PC-3 (cell line): ENCODE measurements at regions not wholly inside any gene's neighbourhood (a gene's known extent, or its start where the extent isn't known, plus 50 kb on each side); places are given as distances from the start of the nearest gene placed in this dataset.

Experiments
- ATAC-seq: fragments of 200-7000 bp; cut with Tn5 transposase; 2 replicates; pipeline ENCODE4 v1.9.1; 2020; ENCODE audit warnings: mild to moderate bottlenecking, moderate library complexity
- BruUV-seq: library from RNA; stranded (reverse); fragments of 400-500 nt; replicated peaks from 2 replicates; lab custom pipeline; 2021; lab: Mats Ljungman, UMichigan
- CTCF ChIA-PET: fragments of 300-600 bp; sonication (Branson Sonifier 250); formaldehyde crosslinking; loops from one replicate; lab custom pipeline; 2022; ENCODE audit warnings: antibody characterized with exemption; lab: Charles Lee
- POLR2A ChIA-PET: fragments of 300-600 bp; sonication (Branson Sonifier 250); formaldehyde crosslinking; loops from one replicate; lab custom pipeline; 2022; ENCODE audit warnings: antibody characterized with exemption; ENCODE audit not compliant: unreplicated experiment; lab: Charles Lee
- DNase-seq: peaks from one replicate; pipeline ENCODE4 v3.0.0-alpha.2; 2015
- H2AFZ ChIP-seq: fragments of 300-600 bp; sonication (generic); 2 replicates; pipeline ENCODE4 v1.6.0; 2016; ENCODE audit warnings: antibody characterized with exemption, low read length
- H3F3A ChIP-seq: fragments of 300-600 bp; sonication (generic); one replicate; pipeline ENCODE4 v1.6.0; 2017; ENCODE audit warnings: antibody characterized with exemption, low read length, control low read depth, mild to moderate bottlenecking; ENCODE audit not compliant: unreplicated experiment
- H3K27ac ChIP-seq: fragments of 300-600 bp; sonication (generic); 2 replicates; pipeline ENCODE4 v1.5.1; 2016; ENCODE audit warnings: mild to moderate bottlenecking, low read length
- H3K27me3 ChIP-seq: fragments of 300-600 bp; sonication (generic); 2 replicates; pipeline ENCODE4 v1.6.1; 2016; ENCODE audit warnings: low read length, mixed read lengths
- H3K36me3 ChIP-seq: fragments of 300-600 bp; sonication (generic); 2 replicates; pipeline ENCODE4 v1.6.1; 2016; ENCODE audit warnings: low read depth, mixed run types, low read length, mixed read lengths
- H3K4me1 ChIP-seq: fragments of 300-600 bp; sonication (generic); 2 replicates; pipeline ENCODE4 v1.5.1; 2016; ENCODE audit warnings: low read length; ENCODE audit not compliant: insufficient read depth
- H3K4me2 ChIP-seq: fragments of 300-600 bp; sonication (generic); 2 replicates; pipeline ENCODE4 v1.6.0; 2016; ENCODE audit warnings: low read length
- H3K4me3 ChIP-seq: fragments of 300-600 bp; sonication (generic); 2 replicates; pipeline ENCODE4 v1.5.1; 2016; ENCODE audit warnings: mild to moderate bottlenecking, low read length, mixed read lengths
- H3K79me2 ChIP-seq: fragments of 300-600 bp; sonication (generic); 2 replicates; pipeline ENCODE4 v1.6.1; 2017; ENCODE audit warnings: low read length, mixed read lengths
- H3K9ac ChIP-seq: fragments of 300-600 bp; sonication (generic); 2 replicates; pipeline ENCODE4 v1.6.0; 2016; ENCODE audit warnings: mild to moderate bottlenecking, low read length
- H3K9me2 ChIP-seq: fragments of 300-600 bp; sonication (generic); replicated peaks from 2 replicates; pipeline ENCODE4 v1.6.1; 2016; ENCODE audit warnings: mixed run types, low read length, mixed read lengths
- H3K9me3 ChIP-seq: fragments of 300-600 bp; sonication (generic); 2 replicates; pipeline ENCODE4 v1.6.1; 2016; ENCODE audit warnings: low read length, mixed read lengths
- H4K20me1 ChIP-seq: fragments of 300-600 bp; sonication (generic); 2 replicates; pipeline ENCODE4 v1.6.1; 2016; ENCODE audit warnings: low read length, mixed read lengths
- EZH2 ChIP-seq: fragments of 300-600 bp; sonication (generic); IDR thresholded peaks from one replicate; pipeline ENCODE4 v1.6.1; 2017; ENCODE audit warnings: antibody characterized with exemption, mild to moderate bottlenecking, low read length; ENCODE audit not compliant: unreplicated experiment
- EZH2phosphoT487 ChIP-seq: fragments of 300-600 bp; sonication (generic); IDR thresholded peaks from 2 replicates; pipeline ENCODE4 v1.6.1; 2018; ENCODE audit warnings: mild to moderate bottlenecking, antibody characterized with exemption, low read length, borderline replicate concordance
- intact Hi-C: fragments of 100-400 bp; cut with micrococcal nuclease; formaldehyde crosslinking; loops from 2 replicates; pipeline ENCODE4 v1.9.0; 2023
- TF ChIP-seq, protein P1 (sequence below): fragments of 300-600 bp; sonication (generic); conservative IDR thresholded peaks from 2 replicates; pipeline ENCODE4 v1.5.1; 2017; ENCODE audit warnings: antibody characterized with exemption, low read depth, mild to moderate bottlenecking, low read length

DNA sequence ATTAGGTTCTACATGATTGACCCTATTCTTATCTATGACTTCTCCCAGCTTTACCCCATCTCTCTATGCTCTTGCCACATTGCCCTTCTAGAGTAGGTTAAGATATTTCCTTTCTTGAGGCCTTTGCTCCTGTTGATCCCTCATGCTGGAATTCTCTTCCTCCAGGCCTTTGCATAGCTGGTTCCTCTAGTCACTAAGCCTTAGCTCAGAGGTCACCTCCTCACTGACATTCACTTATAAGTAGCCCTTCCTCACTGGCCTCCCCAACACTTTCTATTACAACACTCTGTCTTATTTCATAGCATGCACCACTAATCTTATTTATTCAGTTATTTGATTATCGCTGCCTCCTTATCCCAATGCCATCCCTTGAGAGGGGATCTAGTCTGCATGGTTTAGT is 228.4 kb upstream of the COL8A1 start:
- Histone ChIP-seq H3K27me3 (no peaks in the 10 kb centered on the region), H3K27ac (no peak overlapping the region), H2AFZ (no peak overlapping the region), H3K9ac (no peak overlapping the region), H3K4me2 (no peak overlapping the region), H3K9me2 (no peaks in the 10 kb centered on the region), H4K20me1 (no peaks in the 10 kb centered on the region), H3K79me2 (no peaks in the 10 kb centered on the region), H3F3A (no peaks in the 10 kb centered on the region), H3K36me3 (no peaks in the 10 kb centered on the region), H3K9me3 (no peaks in the 10 kb centered on the region), H3K4me3 (no peak overlapping the region), H3K4me1 (0 out of 2 replicates have a peak, but pooled peaks cover 11% of the 10 kb centered on the region)
- POLR2A ChIA-PET = no interaction called here
- CTCF ChIA-PET = no interaction called here
- intact Hi-C loops = no loop called here
- DNase-seq (no peak), ATAC-seq (no peak)
- TF ChIP-seq EZH2 = no peak
- TF ChIP-seq EZH2phosphoT487 = no peak
- TF ChIP-seq, protein P1, sequence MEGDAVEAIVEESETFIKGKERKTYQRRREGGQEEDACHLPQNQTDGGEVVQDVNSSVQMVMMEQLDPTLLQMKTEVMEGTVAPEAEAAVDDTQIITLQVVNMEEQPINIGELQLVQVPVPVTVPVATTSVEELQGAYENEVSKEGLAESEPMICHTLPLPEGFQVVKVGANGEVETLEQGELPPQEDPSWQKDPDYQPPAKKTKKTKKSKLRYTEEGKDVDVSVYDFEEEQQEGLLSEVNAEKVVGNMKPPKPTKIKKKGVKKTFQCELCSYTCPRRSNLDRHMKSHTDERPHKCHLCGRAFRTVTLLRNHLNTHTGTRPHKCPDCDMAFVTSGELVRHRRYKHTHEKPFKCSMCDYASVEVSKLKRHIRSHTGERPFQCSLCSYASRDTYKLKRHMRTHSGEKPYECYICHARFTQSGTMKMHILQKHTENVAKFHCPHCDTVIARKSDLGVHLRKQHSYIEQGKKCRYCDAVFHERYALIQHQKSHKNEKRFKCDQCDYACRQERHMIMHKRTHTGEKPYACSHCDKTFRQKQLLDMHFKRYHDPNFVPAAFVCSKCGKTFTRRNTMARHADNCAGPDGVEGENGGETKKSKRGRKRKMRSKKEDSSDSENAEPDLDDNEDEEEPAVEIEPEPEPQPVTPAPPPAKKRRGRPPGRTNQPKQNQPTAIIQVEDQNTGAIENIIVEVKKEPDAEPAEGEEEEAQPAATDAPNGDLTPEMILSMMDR = no peak
- BruUV-seq = no TSS peak

DNA sequence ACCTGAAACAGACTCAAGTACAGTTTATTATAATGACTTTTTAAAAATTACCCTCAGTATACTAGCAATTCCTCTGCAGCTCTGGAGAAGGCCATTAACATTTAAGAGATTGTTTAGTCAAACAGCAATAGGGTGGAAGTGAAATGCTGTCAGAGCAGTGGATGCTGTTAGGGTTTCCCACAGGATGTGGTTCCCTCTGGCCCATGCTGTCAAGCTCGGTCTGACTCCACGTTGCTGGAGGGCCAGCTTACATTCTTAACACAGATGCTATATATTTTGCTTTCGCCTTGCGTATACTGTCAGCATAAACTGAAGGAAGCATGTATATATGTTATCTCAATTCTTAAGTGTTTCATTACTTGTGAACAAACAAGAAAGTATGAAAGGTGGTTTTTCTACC is 231.1 kb upstream of the COL8A1 start:
- TF ChIP-seq, protein P1 = no peak
- TF ChIP-seq EZH2 = no peak
- no peak for TF ChIP-seq EZH2phosphoT487
- no peaks in the 10 kb centered on the region for H4K20me1 ChIP-seq
- no peaks in the 10 kb centered on the region for H3K36me3 ChIP-seq
- ChIA-PET CTCF (no interaction called here), POLR2A (no interaction called here)
- H3K9ac ChIP-seq = no peak overlapping the region
- H3K27ac ChIP-seq = no peak overlapping the region
- H3K4me1 ChIP-seq = no peaks in the 10 kb centered on the region
- no peak overlapping the region for H2AFZ ChIP-seq
- H3K4me3 ChIP-seq = no peak overlapping the region
- no TSS peak for BruUV-seq
- DNase-seq (no peak), ATAC-seq (no peak)
- no peak overlapping the region for H3K4me2 ChIP-seq
- no peaks in the 10 kb centered on the region for H3K79me2 ChIP-seq
- no peaks in the 10 kb centered on the region for H3K27me3 ChIP-seq
- H3F3A ChIP-seq = no peaks in the 10 kb centered on the region
- intact Hi-C loops = no loop called here
- no peaks in the 10 kb centered on the region for H3K9me2 ChIP-seq
- H3K9me3 ChIP-seq = no peaks in the 10 kb centered on the region

DNA sequence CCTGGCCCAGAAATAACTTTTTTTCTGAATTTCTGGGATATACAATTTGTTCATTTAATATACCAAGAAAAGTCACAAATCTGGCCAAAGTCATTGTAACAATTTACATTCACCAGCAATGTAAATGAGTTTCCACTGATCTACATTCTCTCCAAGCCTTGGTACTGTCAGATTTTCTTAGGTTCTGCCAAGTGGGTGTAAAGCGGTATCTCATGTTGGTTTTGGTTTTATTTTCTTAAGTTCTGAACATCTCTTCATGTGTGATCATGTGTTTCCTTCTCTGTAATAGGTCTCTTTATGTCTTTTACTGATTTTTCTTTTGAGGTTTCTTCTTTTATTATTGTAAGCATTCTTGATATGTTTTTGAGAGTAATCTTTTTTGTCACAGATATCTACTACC is 235.6 kb upstream of the COL8A1 start:
- H3K79me2 ChIP-seq = no peaks in the 10 kb centered on the region
- intact Hi-C loops = loop anchor here (5.0 kb wide), 1 partner anchor 345 kb away; no protein-coding TSS in a partner anchor
- no peak overlapping the region for H3K4me2 ChIP-seq
- H3K9me2 ChIP-seq = no peaks in the 10 kb centered on the region
- H3K36me3 ChIP-seq = peaks cover 3% of the 10 kb centered on the region; the same call in 1 of the 2 replicates
- ATAC-seq (no peak), DNase-seq (no peak)
- no peaks in the 10 kb centered on the region for H3K27me3 ChIP-seq
- ChIA-PET POLR2A (no interaction called here), CTCF (no interaction called here)
- no peak overlapping the region for H2AFZ ChIP-seq
- no peaks in the 10 kb centered on the region for H3K4me1 ChIP-seq
- no peak overlapping the region for H3K4me3 ChIP-seq
- H3F3A ChIP-seq = no peaks in the 10 kb centered on the region
- no peak overlapping the region for H3K27ac ChIP-seq
- BruUV-seq = no TSS peak
- H3K9ac ChIP-seq = no peak overlapping the region
- TF ChIP-seq, protein P1 = no peak
- TF ChIP-seq EZH2phosphoT487 (no peak), EZH2 (no peak)
- no peaks in the 10 kb centered on the region for H4K20me1 ChIP-seq
- H3K9me3 ChIP-seq = peaks cover 12% of the 10 kb centered on the region; the same call in 1 of the 2 replicates
